GM18867 (cell line): ENCODE measurements at regions not wholly inside any gene's neighbourhood (a gene's known extent, or its start where the extent isn't known, plus 50 kb on each side); places are given as distances from the start of the nearest gene placed in this dataset.

Experiments
- ATAC-seq: cut with Tn5 transposase; IDR thresholded peaks from one replicate; pipeline ENCODE4 v1.9.1; 2021; ENCODE audit warnings: mild to moderate bottlenecking, moderate library complexity; ENCODE audit not compliant: unreplicated experiment

DNA sequence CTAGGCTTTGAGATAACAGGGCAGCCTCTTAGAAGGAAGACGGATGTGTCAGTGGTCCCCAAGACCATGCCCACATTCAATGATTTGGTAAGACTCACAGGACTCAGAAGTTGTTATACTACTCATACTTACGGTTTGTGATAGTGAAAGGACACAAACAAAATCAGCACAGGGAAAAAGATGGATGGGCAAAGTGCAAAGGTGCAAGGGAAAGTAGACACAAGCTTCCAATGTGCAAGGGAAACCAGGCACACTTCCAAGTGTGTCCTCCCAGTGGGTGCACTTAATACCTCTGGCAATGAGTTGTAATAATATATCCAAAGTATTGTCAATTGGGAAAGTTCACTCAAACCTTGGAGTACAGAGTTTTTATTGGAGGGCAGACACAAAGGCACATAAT is 53.8 kb upstream of the VCX start:
- ATAC-seq = no peak

- ATAC-seq = no peak
These were observed 54.6 kb upstream of the VCX start for GRCh38 chrX:7788334-7788733.

DNA sequence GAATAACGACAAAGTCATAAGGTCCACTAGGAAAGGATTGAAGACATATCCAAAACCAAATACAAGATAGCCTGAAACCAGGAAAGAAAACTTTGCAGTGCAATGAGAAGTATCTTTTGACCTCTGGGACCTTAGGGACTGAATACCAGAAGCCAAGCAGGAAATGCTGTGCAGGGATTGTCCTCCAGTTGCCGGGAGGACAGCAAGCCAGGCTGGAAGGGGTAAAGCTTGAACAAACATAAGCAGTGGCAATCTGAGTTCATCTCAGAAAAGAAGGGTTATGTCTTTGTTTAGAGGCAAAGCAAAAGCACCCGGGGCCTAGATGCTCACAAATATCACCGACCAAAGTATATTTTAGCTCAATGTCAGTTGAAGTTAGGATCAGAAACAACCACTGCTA is 55.3 kb upstream of the VCX start:
- no peak for ATAC-seq

GRCh38 chrX:7784580-7784979 is 58.4 kb upstream of the VCX start:
- no peak for ATAC-seq

DNA sequence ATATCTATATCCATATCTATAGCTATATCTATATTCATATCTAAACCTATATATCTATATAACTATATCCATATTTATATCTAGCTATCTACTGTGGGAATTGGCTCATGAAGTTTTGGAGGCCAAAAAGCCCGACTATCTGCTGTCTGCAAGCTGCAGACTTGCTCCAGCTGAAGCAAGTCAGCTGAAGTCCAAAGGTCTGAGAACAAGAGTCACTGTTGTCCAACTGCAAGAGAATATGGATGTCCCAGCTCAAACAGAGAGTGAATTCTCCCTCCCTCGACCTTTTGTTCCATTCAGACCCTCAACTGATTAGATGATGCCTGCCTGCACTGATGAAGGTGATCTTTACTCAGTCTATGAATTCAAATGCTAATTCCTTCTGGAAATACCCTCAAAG is 63.3 kb upstream of the VCX start:
- no peak for ATAC-seq

GRCh38 chrX:7775987-7776386 is 67.0 kb upstream of the VCX start:
- ATAC-seq = no peak

DNA sequence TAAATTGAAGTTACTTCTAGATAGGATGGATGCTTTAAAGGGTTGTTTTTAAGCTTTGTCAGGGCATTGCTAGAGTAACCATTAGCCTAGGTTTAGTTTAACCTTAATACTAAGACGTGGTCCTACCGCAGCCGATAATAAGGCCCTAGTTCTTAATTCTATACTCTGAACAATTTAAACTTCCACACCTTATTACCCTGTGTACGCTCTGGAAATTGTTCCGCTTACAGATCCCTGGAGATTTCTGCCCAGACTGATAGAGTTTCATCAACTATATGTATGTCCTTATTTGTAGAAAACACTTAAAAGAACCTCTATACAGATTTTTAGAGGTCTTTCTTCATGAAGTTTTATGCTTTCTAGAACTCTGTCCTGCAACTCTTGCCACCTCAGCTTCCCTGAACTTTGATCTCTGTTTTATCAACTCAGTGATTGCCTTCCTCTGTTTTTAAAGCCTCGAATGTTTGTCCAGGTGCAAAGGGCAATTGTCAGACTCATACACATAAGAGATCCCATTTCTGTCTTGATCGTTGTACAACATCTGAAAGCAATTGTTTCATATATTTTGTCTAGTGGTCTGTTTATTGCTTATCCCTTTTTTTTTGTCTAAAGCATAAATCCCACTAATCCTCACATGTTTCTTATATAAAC is 71.1 kb upstream of the VCX start:
- no peak for ATAC-seq

- ATAC-seq = no peak
These were observed 83.1 kb upstream of the VCX start for GRCh38 chrX:7759830-7760229.

DNA sequence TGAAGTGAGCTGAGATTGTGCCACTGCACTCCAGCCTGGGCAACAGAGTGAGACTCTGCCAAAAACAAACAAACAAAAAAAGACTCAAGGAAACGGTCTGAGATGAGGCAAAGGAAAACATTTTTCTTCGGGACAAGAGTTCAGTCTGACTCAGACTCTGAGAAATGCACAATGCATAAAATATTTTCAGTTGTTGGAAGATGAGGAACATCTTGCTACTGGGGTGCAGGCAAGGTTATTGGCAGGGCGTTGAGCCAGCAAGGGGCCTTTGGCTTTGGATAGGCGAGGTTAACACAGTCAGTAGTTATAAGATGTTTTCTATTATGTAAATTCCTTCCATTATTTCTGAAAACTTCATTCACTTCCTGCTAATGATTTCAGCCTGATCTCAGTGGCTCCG is 96.1 kb upstream of the VCX start:
- no peak for ATAC-seq

DNA sequence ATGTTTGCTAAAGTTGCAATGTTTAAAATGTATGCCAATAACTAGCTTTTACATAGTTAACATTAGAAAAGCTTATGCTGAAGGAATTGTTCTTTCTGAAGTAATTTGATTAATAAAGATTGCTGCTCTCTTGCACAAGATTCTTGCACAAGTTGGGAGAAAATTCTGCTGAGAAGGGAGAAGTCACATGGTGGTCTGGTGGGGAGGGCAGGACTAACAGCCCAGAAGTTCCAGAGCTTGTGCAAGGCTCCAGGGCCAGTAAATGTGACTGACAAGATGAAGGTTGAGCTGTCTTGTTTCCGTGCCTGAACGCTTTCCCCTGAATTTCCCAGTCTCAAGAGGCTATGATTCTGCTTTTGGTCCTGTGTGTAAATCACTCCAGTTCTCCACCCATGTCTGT is 112.9 kb upstream of the VCX start:
- no peak for ATAC-seq

DNA sequence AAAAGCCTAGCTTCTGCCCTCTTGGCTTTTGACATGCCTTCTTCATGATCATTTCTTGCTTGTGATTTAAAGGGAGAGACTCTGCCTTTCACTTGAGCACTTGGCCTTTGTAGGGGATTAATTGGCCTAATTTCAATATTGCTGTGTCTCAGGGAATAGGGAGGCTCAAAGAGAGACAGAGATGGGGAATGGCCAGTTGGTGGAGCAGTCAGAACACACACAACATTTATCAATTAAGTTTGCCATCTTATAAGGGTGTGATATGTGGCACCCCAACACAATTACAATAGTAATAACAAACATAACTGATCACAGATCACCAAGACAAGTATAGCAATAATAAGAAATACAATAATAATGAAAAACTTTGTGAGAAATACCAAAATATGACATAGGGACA is 122.5 kb upstream of the VCX start:
- ATAC-seq = no peak

DNA sequence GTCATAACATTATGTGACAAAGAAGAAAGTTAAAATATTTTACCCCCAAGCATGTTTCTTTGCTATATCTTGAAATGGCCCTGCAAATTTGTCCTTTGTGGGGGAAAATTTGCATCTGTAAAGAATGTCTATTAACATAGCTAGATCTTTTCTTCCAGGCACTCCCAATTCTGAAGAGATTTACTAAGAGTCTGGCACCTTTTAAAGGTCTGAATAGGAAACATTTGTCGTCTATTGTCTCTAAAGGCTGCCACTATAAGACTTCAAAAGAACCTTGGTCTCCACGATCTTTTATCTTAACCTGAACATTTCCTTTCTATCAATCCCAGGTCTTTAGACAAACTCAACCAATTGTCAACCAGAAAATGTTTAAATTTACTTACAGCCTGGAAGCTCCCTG is 128.6 kb upstream of the VCX start:
- no peak for ATAC-seq

- ATAC-seq = no peak
These were observed 131.8 kb upstream of the VCX start for GRCh38 chrX:7711167-7711566.

DNA sequence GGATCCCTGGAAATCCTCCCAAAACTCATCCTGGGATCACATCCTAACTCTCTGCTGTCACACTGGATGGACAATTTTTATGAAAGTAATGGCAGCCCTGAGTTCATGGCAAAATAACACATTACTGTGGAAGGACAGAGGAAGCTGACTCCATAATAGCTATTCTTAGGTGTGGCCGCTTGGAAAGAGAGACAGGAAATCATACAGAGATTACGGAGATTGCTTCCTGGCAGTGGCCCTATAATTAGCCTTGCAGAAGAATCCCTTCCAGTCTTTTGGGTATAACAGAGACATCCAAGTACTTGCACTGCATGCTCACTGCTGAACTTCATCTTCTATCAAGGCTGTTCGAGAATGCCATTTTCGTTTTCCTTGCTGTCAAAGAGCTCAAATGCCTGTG is 133.1 kb upstream of the VCX start:
- ATAC-seq = no peak

- ATAC-seq = no peak
These were observed 136.9 kb upstream of the VCX start for GRCh38 chrX:7706032-7706431.

DNA sequence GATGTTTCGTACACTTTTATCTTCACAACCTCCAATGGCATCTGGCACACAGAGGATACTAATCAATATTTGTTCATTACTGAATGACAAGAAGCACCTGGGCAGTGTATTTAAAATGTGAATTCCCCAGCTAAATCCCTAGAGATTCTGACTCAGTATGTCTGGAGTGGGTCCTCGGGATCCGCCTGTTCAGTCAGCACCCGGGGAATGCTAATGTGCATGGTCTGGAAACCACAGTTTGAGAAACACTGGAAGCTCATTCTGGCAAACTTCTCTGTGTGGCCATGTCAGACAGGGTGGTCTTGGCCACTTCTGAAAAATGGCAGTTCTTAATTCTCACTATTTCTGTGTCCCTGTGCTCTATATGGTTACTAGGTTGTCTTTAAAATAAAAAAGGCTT is 138.8 kb upstream of the VCX start:
- no peak for ATAC-seq

GRCh38 chrX:7698248-7698647 is 144.7 kb upstream of the VCX start:
- ATAC-seq = no peak

- no peak for ATAC-seq
These were observed 152.1 kb upstream of the VCX start for GRCh38 chrX:7690842-7691241.

GRCh38 chrX:7689791-7690412 is 153.1 kb upstream of the VCX start:
- ATAC-seq = peak; percentile 78

DNA sequence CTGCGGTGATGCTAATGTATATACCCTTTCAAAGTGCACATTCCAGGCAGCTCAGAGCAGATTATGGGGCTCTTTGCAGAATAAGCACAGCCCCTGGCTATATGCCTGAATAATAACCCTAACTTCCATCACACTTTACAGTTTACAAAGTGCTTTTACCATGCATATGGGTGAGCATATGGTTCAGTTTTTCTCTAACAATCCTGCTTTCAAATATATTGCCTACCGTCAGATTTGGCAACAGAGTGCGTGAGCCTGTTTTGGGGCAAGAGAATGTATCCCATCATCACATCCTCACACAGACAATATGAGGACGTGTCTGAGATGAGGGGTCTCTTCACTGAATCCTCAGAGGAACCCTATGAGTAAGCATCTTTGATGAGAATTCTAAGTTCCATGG is 162.8 kb upstream of the VCX start:
- no peak for ATAC-seq

DNA sequence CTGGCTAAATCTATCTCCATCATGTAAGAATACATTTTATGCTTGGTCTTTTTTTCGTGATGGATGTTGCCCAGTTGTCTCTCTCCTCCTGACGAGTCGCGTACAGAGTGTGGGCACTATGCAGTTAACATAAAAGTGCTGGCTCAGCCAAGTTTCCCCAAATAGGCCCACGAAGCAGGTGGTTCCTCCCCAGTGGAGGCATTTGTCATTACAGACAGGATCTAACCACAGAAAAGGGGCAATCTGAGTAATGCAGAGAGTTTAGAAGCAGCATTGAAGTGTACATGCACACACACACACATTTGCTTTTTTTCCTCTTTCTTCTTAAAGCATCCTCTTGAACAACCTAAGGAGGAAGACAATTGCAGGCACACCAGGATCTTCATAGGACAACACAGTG is 188.7 kb upstream of the VCX start:
- ATAC-seq = no peak

- no peak for ATAC-seq
These were observed 195.1 kb upstream of the VCX start for GRCh38 chrX:7647831-7648230.

GRCh38 chrX:7641141-7641540 is 201.8 kb upstream of the VCX start:
- ATAC-seq = no peak
